Stimulated activated CD4-positive, alpha-beta T cell treated with anti-CD3 and anti-CD28 coated beads, Interleukin-4, amount 100 ng/mL, for 1 hour (primary cell): ENCODE measurements at regions not wholly inside any gene's neighbourhood (a gene's known extent, or its start where the extent isn't known, plus 50 kb on each side); places are given as distances from the start of the nearest gene placed in this dataset.

Experiments used
- DNase-seq: peaks from one replicate; pipeline ENCODE4 v3.0.0-alpha.2; 2020

- no peak for DNase-seq
Observed at GRCh38 chr17:65442691-65443090, 118.8 kb downstream of the AXIN2 start.

- DNase-seq: no peak
Observed at GRCh38 chr17:65442250-65442649, 119.2 kb downstream of the AXIN2 start.

GRCh38 chr17:65441053-65441605 lies 120.3 kb downstream of the AXIN2 start:
- no peak for DNase-seq

- no peak for DNase-seq
Observed at GRCh38 chr17:65438708-65439294, 122.6 kb downstream of the AXIN2 start.

- DNase-seq: no peak
Observed at GRCh38 chr17:65438173-65438572, 123.3 kb downstream of the AXIN2 start.

- no peak for DNase-seq
Observed at GRCh38 chr17:65436871-65437270, 124.6 kb downstream of the AXIN2 start.

- DNase-seq: no peak
Observed at GRCh38 chr17:65434878-65435277, 126.6 kb downstream of the AXIN2 start.

- no peak for DNase-seq
Observed at GRCh38 chr17:65434251-65434650, 127.2 kb downstream of the AXIN2 start.

- DNase-seq: no peak
Observed at GRCh38 chr17:65433592-65433991, 127.9 kb downstream of the AXIN2 start.

GRCh38 chr17:65433157-65433556 lies 128.3 kb downstream of the AXIN2 start:
- DNase-seq: no peak

GRCh38 chr17:65431116-65431515 lies 130.3 kb downstream of the AXIN2 start:
- no peak for DNase-seq

GRCh38 chr17:65430209-65430833 lies 131.1 kb downstream of the AXIN2 start:
- no peak for DNase-seq

- no peak for DNase-seq
Observed at GRCh38 chr17:65423346-65424140, 137.9 kb downstream of the AXIN2 start.

- DNase-seq: no peak
Observed at GRCh38 chr17:65418622-65419021, 142.8 kb downstream of the AXIN2 start.

GRCh38 chr17:65417406-65418221 lies 143.8 kb downstream of the AXIN2 start:
- DNase-seq: no peak

- no peak for DNase-seq
Observed at GRCh38 chr17:65415991-65416390, 145.5 kb downstream of the AXIN2 start.

- no peak for DNase-seq
Observed at GRCh38 chr17:65413390-65413789, 148.1 kb downstream of the AXIN2 start.

- DNase-seq: no peak
Observed at GRCh38 chr17:65409381-65409780, 152.1 kb downstream of the AXIN2 start.

GRCh38 chr17:65408050-65408449 lies 153.4 kb downstream of the AXIN2 start:
- no peak for DNase-seq

- DNase-seq: no peak
Observed at GRCh38 chr17:65407017-65407416, 154.4 kb downstream of the AXIN2 start.

- no peak for DNase-seq
Observed at GRCh38 chr17:65406552-65406951, 154.9 kb downstream of the AXIN2 start.

GRCh38 chr17:65405563-65405962 lies 155.9 kb downstream of the AXIN2 start:
- DNase-seq: no peak

GRCh38 chr17:65404761-65405160 lies 156.7 kb downstream of the AXIN2 start:
- no peak for DNase-seq
